ENCODE measurements at regions not wholly inside any gene's neighbourhood (a gene's known extent, or its start where the extent isn't known, plus 50 kb on each side); places are given as distances from the start of the nearest gene placed in this dataset.

GRCh38 chr5:2266641-2267240, 384.0 kb upstream of the IRX4 start:
- no peaks in the 10 kb centered on the region for H3K36me3 Mint-ChIP-seq (ENCODE audit: low read depth)
- H3K4me2 ChIP-seq, result no peak overlapping the region
- no peak overlapping the region for H3K27ac Mint-ChIP-seq
- TF ChIP-seq STAT1 (IDR thresholded peaks at IDR 0.05; ENCODE audit: unreplicated experiment) (no peak), EZH2 (IDR thresholded peaks at IDR 0.05; ENCODE audit: low read depth, unreplicated experiment) (no peak), POLR2AphosphoS5 (IDR thresholded peaks at IDR 0.05; ENCODE audit: low read depth) (no peak), NANOG (IDR thresholded peaks at IDR 0.05; ENCODE audit: borderline replicate concordance) (no peak), ZNF462 (CRISPR knock-in tag; IDR thresholded peaks at IDR 0.05) (no peak), CREB1 (CRISPR knock-in tag; IDR thresholded peaks at IDR 0.05; ENCODE audit: low read depth) (no peak), CTCF (conservative IDR thresholded peaks at IDR 0.05; ENCODE audit: low read depth in 2 of 2) (no peak), ZNF331 (CRISPR knock-in tag; IDR thresholded peaks at IDR 0.05; ENCODE audit: low read depth) (no peak), ETS1 (IDR thresholded peaks at IDR 0.05) (no peak), JUNB (IDR thresholded peaks at IDR 0.05; ENCODE audit: unreplicated experiment) (no peak), EZH2phosphoT487 (IDR thresholded peaks at IDR 0.05; ENCODE audit: unreplicated experiment) (no peak), ZNF114 (CRISPR knock-in tag; IDR thresholded peaks at IDR 0.05) (no peak), REST (IDR thresholded peaks at IDR 0.05; ENCODE audit: unreplicated experiment) (no peak)
- H3K4me1 Mint-ChIP-seq, result peaks cover 9% of the 10 kb centered on the region
- H3K4me3 ChIP-seq, result no peak overlapping the region
- no peaks in the 10 kb centered on the region for H3K27me3 Mint-ChIP-seq (ENCODE audit: insufficient read depth, low read depth, poor library complexity)
- ATAC-seq, result no peak
- DNase-seq (ENCODE audit: low spot score), result no peak
- no peak overlapping the region for H2AFZ ChIP-seq
- no peaks in the 10 kb centered on the region for H3K27me3 ChIP-seq (ENCODE audit: insufficient read depth)
- no peaks in the 10 kb centered on the region for H3F3A ChIP-seq (replicated peaks; ENCODE audit: low read depth)
- H3K79me2 ChIP-seq (replicated peaks; ENCODE audit: insufficient read depth), result no peaks in the 10 kb centered on the region
- H3K9me3 Mint-ChIP-seq, result no peaks in the 10 kb centered on the region; the same call in 2 of the 3 replicates
- H3K4me1 ChIP-seq (ENCODE audit: insufficient read depth), result no peaks in the 10 kb centered on the region
- no peak overlapping the region for H3K27ac ChIP-seq (ENCODE audit: low read depth)
- no peaks in the 10 kb centered on the region for H3K36me3 ChIP-seq (ENCODE audit: insufficient read depth)
- no peaks in the 10 kb centered on the region for H3K9me2 ChIP-seq (ENCODE audit: insufficient read depth)
- no peak overlapping the region for H3K4me3 Mint-ChIP-seq
- H4K20me1 ChIP-seq (replicated peaks; ENCODE audit: insufficient read depth), result no peaks in the 10 kb centered on the region

Measured in GM23338 (cell line).